HepG2 (cell line): ENCODE measurements at regions not wholly inside any gene's neighbourhood (a gene's known extent, or its start where the extent isn't known, plus 50 kb on each side); places are given as distances from the start of the nearest gene placed in this dataset.

ENCODE experiments used
- ATAC-seq: fragments of 200-7000 bp; cut with Tn5 transposase; 3 replicates; pipeline ENCODE4 v1.9.1; 2020; ENCODE audit warnings: mild to moderate bottlenecking, moderate library complexity
- BruUV-seq: library from RNA; stranded (reverse); fragments of 400-500 nt; replicated peaks from 2 replicates; lab custom pipeline; 2021; lab: Mats Ljungman, UMichigan
- CTCF ChIA-PET: fragments of 300-600 bp; formaldehyde crosslinking; extraction: SDS; loops from one replicate; lab custom pipeline; 2021; ENCODE audit warnings: low total read pairs, inconsistent platforms, low intra/inter-chr PET ratio; lab: Yijun Ruan, JAX
- POLR2A ChIA-PET: fragments of 350-600 bp; sonication (Branson Sonifier 250); formaldehyde crosslinking; loops from one replicate; lab custom pipeline; 2020; ENCODE audit warnings: antibody characterized with exemption, inconsistent platforms; lab: Yijun Ruan, JAX
- DNase-seq: peaks from one replicate; pipeline ENCODE4 v3.0.0-alpha.2; 2015; ENCODE audit warnings: low spot score
- FAIRE-seq: peaks from 3 replicates; lab custom pipeline; 2011; peaks lifted over from hg19 to GRCh38; lab: Jason Lieb, UNC
- H2AFZ ChIP-seq: one replicate; pipeline ENCODE4 v1.6.1; 2011; ENCODE audit warnings: low read length, inconsistent platforms
- H3K27ac ChIP-seq: fragments of 300-600 bp; 3 replicates; pipeline ENCODE4 v1.8.0; 2011; ENCODE audit warnings: mixed run types, mild to moderate bottlenecking, mixed read lengths, low read length, inconsistent platforms; ENCODE audit not compliant: insufficient read depth; ENCODE audit errors: extremely low read length
- H3K27me3 ChIP-seq, 2 experiments: fragments of 200-600 bp in 1 of 2; 2 replicates in 1 of 2; 3 replicates in 1 of 2; pipeline versions ENCODE4 v1.6.0 to v1.8.0; 2011; ENCODE audit warnings: low read length in 2 of 2, mild to moderate bottlenecking in 2 of 2, moderate library complexity in 2 of 2, inconsistent platforms in 1 of 2; ENCODE audit not compliant: insufficient read depth in 2 of 2, control insufficient read depth in 1 of 2
- H3K36me3 ChIP-seq, 2 experiments: fragments of 200-600 bp in 1 of 2; replicated peaks in 1 of 2; 2 replicates in 1 of 2; 3 replicates in 1 of 2; pipeline versions ENCODE4 v1.5.1 to v1.8.0; 2011; ENCODE audit warnings: low read length in 2 of 2, inconsistent platforms in 1 of 2; ENCODE audit not compliant: insufficient read depth in 2 of 2, control insufficient read depth in 1 of 2
- H3K4me1 ChIP-seq: 2 replicates; pipeline ENCODE4 v1.5.1; 2012; ENCODE audit warnings: low read length, inconsistent platforms; ENCODE audit not compliant: insufficient read depth
- H3K4me2 ChIP-seq: 2 replicates; pipeline ENCODE4 v1.6.0; 2011; ENCODE audit warnings: low read depth, low read length, inconsistent platforms
- H3K4me3 ChIP-seq, 3 experiments: fragments of 200-600 bp in 1 of 3; sonication (generic), shearing (Covaris generic) in 1 of 3; replicated peaks in 1 of 3; 2 replicates each; pipeline ENCODE4 v1.5.1; 2011 to 2016; ENCODE audit warnings: low read length in 3 of 3, inconsistent platforms in 2 of 3, low read depth in 2 of 3, mild to moderate bottlenecking in 2 of 3, control low read depth in 1 of 3, mixed read lengths in 1 of 3; ENCODE audit not compliant: insufficient read depth in 1 of 3
- H3K79me2 ChIP-seq: one replicate; pipeline ENCODE4 v1.6.1; 2011; ENCODE audit warnings: low read length, inconsistent platforms; ENCODE audit not compliant: insufficient read depth
- H3K9ac ChIP-seq: 2 replicates; pipeline ENCODE4 v1.6.0; 2011; ENCODE audit warnings: mild to moderate bottlenecking, low read depth, low read length, inconsistent platforms; ENCODE audit not compliant: insufficient read depth
- H3K9me3 ChIP-seq: 2 replicates; pipeline ENCODE4 v1.5.1; 2012; ENCODE audit warnings: mild to moderate bottlenecking, low read length
- H4K20me1 ChIP-seq: 2 replicates; pipeline ENCODE4 v1.6.0; 2011; ENCODE audit warnings: inconsistent platforms, mild to moderate bottlenecking, low read length, moderate library complexity; ENCODE audit not compliant: insufficient read depth
- KAT7 ChIP-seq: IDR thresholded peaks from 2 replicates; pipeline ENCODE4 v1.6.1; 2018; ENCODE audit warnings: borderline replicate concordance, missing compliant biosample characterization
- MAFF ChIP-seq: IDR thresholded peaks from 2 replicates; pipeline ENCODE4 v1.6.1; 2011; ENCODE audit warnings: low read depth, low read length, improper control_type of control experiment
- MAFK ChIP-seq, 2 experiments: IDR thresholded peaks in 1 of 2; conservative IDR thresholded peaks in 1 of 2; 2 replicates each; pipeline ENCODE4 v1.6.1; 2011; ENCODE audit warnings: improper control_type of control experiment in 2 of 2, low read length in 2 of 2
- MTF2 ChIP-seq: sonication (generic); formaldehyde crosslinking; IDR thresholded peaks from 2 replicates; pipeline ENCODE4 v1.5.0; 2020; ENCODE audit warnings: missing genetic modification reagents, borderline replicate concordance
- MZF1 ChIP-seq: sonication (generic); formaldehyde crosslinking; IDR thresholded peaks from 2 replicates; pipeline ENCODE4 v1.8.1; 2023; ENCODE audit warnings: mild to moderate bottlenecking, missing genetic modification reagents, borderline replicate concordance
- RFXANK ChIP-seq: IDR thresholded peaks from 2 replicates; pipeline ENCODE4 v1.6.1; 2016
- SP4 ChIP-seq: sonication (generic); formaldehyde crosslinking; IDR thresholded peaks from 2 replicates; pipeline ENCODE4 v1.8.1; 2023; ENCODE audit warnings: mild to moderate bottlenecking, missing genetic modification reagents
- TBX2 ChIP-seq: sonication (generic); formaldehyde crosslinking; IDR thresholded peaks from 2 replicates; pipeline ENCODE4 v1.5.0; 2020; ENCODE audit warnings: missing genetic modification reagents, mild to moderate bottlenecking, borderline replicate concordance
- TRIM24 ChIP-seq: sonication (generic); formaldehyde crosslinking; IDR thresholded peaks from 2 replicates; pipeline ENCODE4 v1.8.0; 2022; ENCODE audit warnings: mild to moderate bottlenecking, missing genetic modification reagents
- ZNF121 ChIP-seq: sonication (generic); formaldehyde crosslinking; IDR thresholded peaks from 2 replicates; pipeline ENCODE4 v1.5.0; 2020; ENCODE audit warnings: mild to moderate bottlenecking, missing genetic modification reagents
- ZNF318 ChIP-seq: sonication (generic); formaldehyde crosslinking; IDR thresholded peaks from 2 replicates; pipeline ENCODE4 v1.4.0; 2020; ENCODE audit warnings: mild to moderate bottlenecking, missing genetic modification reagents
- ZNF543 ChIP-seq: sonication (generic); formaldehyde crosslinking; IDR thresholded peaks from 2 replicates; pipeline ENCODE4 v1.4.0; 2020; ENCODE audit warnings: mild to moderate bottlenecking, missing genetic modification reagents
- ZNF7 ChIP-seq: IDR thresholded peaks from 2 replicates; pipeline ENCODE4 v1.6.1; 2016; ENCODE audit warnings: missing biosample characterization, missing genetic modification reagents
- ZNF709 ChIP-seq: sonication (generic); formaldehyde crosslinking; IDR thresholded peaks from 2 replicates; pipeline ENCODE4 v1.5.0; 2020; ENCODE audit warnings: mild to moderate bottlenecking, missing genetic modification reagents
- WGBS: methylation state at CpG from one replicate; pipeline ENCODE4 v1.1.6; 2017; ENCODE audit warnings: low lambda C conversion rate; 5-methylcytosine and 5-hydroxymethylcytosine counted together
- in situ Hi-C: cut with HindIII; loops from 2 replicates; pipeline ENCODE4 v1.10.0; 2017; ENCODE audit warnings: low pct_unique_long_range_greater_than_20kb; ENCODE audit not compliant: extremely low pct_ligation_motif_present
- intact Hi-C: fragments of 100-400 bp; cut with micrococcal nuclease; formaldehyde crosslinking; loops from one replicate; pipeline ENCODE4 v1.10.0; 2022; ENCODE audit not compliant: unreplicated experiment

- H4K20me1 ChIP-seq: no peaks in the 10 kb centered on the region
- DNase-seq (no peak), ATAC-seq (no peak), FAIRE-seq (no peak)
- no peak overlapping the region for H2AFZ ChIP-seq
- no peaks in the 10 kb centered on the region for H3K79me2 ChIP-seq
- CTCF ChIA-PET: no interaction called here
- H3K4me2 ChIP-seq: no peak overlapping the region
- H3K4me3 ChIP-seq: no peak overlapping the region
- no peak overlapping the region for H3K27ac ChIP-seq
- no peak overlapping the region for H3K9ac ChIP-seq
- H3K4me1 ChIP-seq: no peaks in the 10 kb centered on the region
- H3K36me3 ChIP-seq: no peaks in the 10 kb centered on the region
- BruUV-seq: no TSS peak
- intact Hi-C loops (no loop called here), in situ Hi-C loops (no loop called here)
- TF ChIP-seq TRIM24 (CRISPR knock-in tag) (no peak), MAFK (conservative IDR thresholded peaks at IDR 0.05 in 1 of 2, IDR thresholded peaks at IDR 0.05 in 1 of 2; ENCODE audit: low read length in 2 of 2) (peak; percentile 50 to 51; a peak in 3 of 4 replicates), SP4 (no peak), MZF1 (CRISPR knock-in tag) (no peak), ZNF121 (CRISPR knock-in tag) (no peak), TBX2 (no peak), KAT7 (CRISPR knock-in tag) (no peak), MAFF (peak; percentile 13; the same call in 1 of the 2 replicates)
- POLR2A ChIA-PET: no interaction called here
- H3K9me3 ChIP-seq: no peaks in the 10 kb centered on the region
- peaks cover 0 to 2% of the 10 kb centered on the region in 2 experiments; a peak in 1 of 5 replicates for H3K27me3 ChIP-seq
Observed at GRCh38 chr19:34603003-34603402, 74.0 kb downstream of the SCGB2B2 start.

- ATAC-seq (no peak), DNase-seq (no peak), FAIRE-seq (no peak)
- WGBS: 39% methylated on average over 1 of the region's 1 CpG
- ChIA-PET POLR2A (no interaction called here), CTCF (no interaction called here)
- Histone ChIP-seq H2AFZ (no peak overlapping the region), H3K4me3 (no peak overlapping the region), H3K4me1 (no peaks in the 10 kb centered on the region), H4K20me1 (no peaks in the 10 kb centered on the region), H3K4me2 (no peak overlapping the region), H3K36me3 (no peaks in the 10 kb centered on the region), H3K9me3 (no peaks in the 10 kb centered on the region), H3K27me3 (peaks cover 1 to 2% of the 10 kb centered on the region in 2 experiments; a peak in 1 of 5 replicates), H3K9ac (no peak overlapping the region), H3K79me2 (no peaks in the 10 kb centered on the region), H3K27ac (no peak overlapping the region)
- intact Hi-C loops (no loop called here), in situ Hi-C loops (no loop called here)
- BruUV-seq: no TSS peak
- TF ChIP-seq MTF2 (CRISPR knock-in tag) (no peak), ZNF7 (CRISPR knock-in tag) (no peak), ZNF709 (CRISPR knock-in tag) (no peak), ZNF318 (CRISPR knock-in tag) (no peak), ZNF543 (CRISPR knock-in tag) (no peak), RFXANK (CRISPR knock-in tag) (no peak)
Observed at GRCh38 chr19:34601071-34601470, 75.9 kb downstream of the SCGB2B2 start.
